ENCODE measurements at regions not wholly inside any gene's neighbourhood (a gene's known extent, or its start where the extent isn't known, plus 50 kb on each side); places are given as distances from the start of the nearest gene placed in this dataset.

- no peak for DNase-seq
These were observed 657.5 kb upstream of the TBX3 start for GRCh38 chr12:115341442-115341841.

- no peak for DNase-seq
These were observed 654.8 kb upstream of the TBX3 start for GRCh38 chr12:115338566-115339294.

GRCh38 chr12:115337693-115338543 lies 653.9 kb upstream of the TBX3 start:
- DNase-seq = peak; percentile 99

GRCh38 chr12:115336506-115336905 lies 652.5 kb upstream of the TBX3 start:
- DNase-seq = peak; percentile 62

- DNase-seq = peak; percentile 77
These were observed 651.6 kb upstream of the TBX3 start for GRCh38 chr12:115335594-115335993.

GRCh38 chr12:115335048-115335447 lies 651.1 kb upstream of the TBX3 start:
- DNase-seq = no peak

GRCh38 chr12:115332945-115333344 lies 649.0 kb upstream of the TBX3 start:
- no peak for DNase-seq

GRCh38 chr12:115325858-115326257 lies 641.9 kb upstream of the TBX3 start:
- no peak for DNase-seq

- no peak for DNase-seq
These were observed 641.1 kb upstream of the TBX3 start for GRCh38 chr12:115324949-115325593.

GRCh38 chr12:115323223-115323905 lies 639.4 kb upstream of the TBX3 start:
- DNase-seq = no peak

GRCh38 chr12:115322275-115322674 lies 638.3 kb upstream of the TBX3 start:
- DNase-seq = no peak

GRCh38 chr12:115320967-115321366 lies 637.0 kb upstream of the TBX3 start:
- DNase-seq = no peak

GRCh38 chr12:115320451-115320850 lies 636.5 kb upstream of the TBX3 start:
- DNase-seq = no peak

- DNase-seq = no peak
These were observed 635.6 kb upstream of the TBX3 start for GRCh38 chr12:115319446-115320040.

- DNase-seq = no peak
These were observed 630.0 kb upstream of the TBX3 start for GRCh38 chr12:115313929-115314328.

- DNase-seq = no peak
These were observed 628.9 kb upstream of the TBX3 start for GRCh38 chr12:115312901-115313300.

GRCh38 chr12:115311875-115312274 lies 627.9 kb upstream of the TBX3 start:
- DNase-seq = no peak

- no peak for DNase-seq
These were observed 624.9 kb upstream of the TBX3 start for GRCh38 chr12:115308918-115309317.

- no peak for DNase-seq
These were observed 622.4 kb upstream of the TBX3 start for GRCh38 chr12:115306380-115306779.

GRCh38 chr12:115305867-115306266 lies 621.9 kb upstream of the TBX3 start:
- no peak for DNase-seq

- DNase-seq = no peak
These were observed 621.3 kb upstream of the TBX3 start for GRCh38 chr12:115305275-115305674.

GRCh38 chr12:115303723-115304309 lies 619.8 kb upstream of the TBX3 start:
- no peak for DNase-seq
